ENCODE measurements at regions not wholly inside any gene's neighbourhood (a gene's known extent, or its start where the extent isn't known, plus 50 kb on each side); places are given as distances from the start of the nearest gene placed in this dataset.

DNA sequence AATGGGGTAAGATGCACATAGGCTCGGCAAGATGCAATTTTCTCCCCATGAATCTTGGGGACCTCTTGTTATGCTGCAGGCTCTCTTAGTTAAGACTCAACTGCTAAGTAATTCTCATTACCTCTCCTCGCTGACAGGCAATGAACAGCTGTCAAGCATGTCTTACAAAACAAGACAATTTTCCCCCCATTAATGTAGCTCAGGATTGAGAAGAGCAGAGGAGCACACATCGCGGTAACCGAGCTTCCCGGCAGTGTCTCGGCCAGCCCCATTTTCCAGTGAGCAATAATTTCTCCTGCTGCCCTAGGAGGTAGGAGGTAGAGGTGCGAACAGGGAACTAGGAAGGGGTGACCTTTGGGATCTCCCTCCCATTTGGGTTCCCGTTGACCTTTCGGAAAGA is 272.1 kb downstream of the HAPSTR1 start:
- DNase-seq (ENCODE audit: low spot score in 2 of 2) = no peak
- no peaks in the 10 kb centered on the region for H3K27me3 ChIP-seq
- no peak overlapping the region for H3K27ac ChIP-seq
- TF ChIP-seq POLR2AphosphoS5 (IDR thresholded peaks at IDR 0.05) = no peak
- TF ChIP-seq POLR2A (IDR thresholded peaks at IDR 0.05) = no peak
- TF ChIP-seq, protein P1, sequence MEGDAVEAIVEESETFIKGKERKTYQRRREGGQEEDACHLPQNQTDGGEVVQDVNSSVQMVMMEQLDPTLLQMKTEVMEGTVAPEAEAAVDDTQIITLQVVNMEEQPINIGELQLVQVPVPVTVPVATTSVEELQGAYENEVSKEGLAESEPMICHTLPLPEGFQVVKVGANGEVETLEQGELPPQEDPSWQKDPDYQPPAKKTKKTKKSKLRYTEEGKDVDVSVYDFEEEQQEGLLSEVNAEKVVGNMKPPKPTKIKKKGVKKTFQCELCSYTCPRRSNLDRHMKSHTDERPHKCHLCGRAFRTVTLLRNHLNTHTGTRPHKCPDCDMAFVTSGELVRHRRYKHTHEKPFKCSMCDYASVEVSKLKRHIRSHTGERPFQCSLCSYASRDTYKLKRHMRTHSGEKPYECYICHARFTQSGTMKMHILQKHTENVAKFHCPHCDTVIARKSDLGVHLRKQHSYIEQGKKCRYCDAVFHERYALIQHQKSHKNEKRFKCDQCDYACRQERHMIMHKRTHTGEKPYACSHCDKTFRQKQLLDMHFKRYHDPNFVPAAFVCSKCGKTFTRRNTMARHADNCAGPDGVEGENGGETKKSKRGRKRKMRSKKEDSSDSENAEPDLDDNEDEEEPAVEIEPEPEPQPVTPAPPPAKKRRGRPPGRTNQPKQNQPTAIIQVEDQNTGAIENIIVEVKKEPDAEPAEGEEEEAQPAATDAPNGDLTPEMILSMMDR (IDR thresholded peaks at IDR 0.05) = no peak
- H3K4me1 ChIP-seq = peaks cover 0 to 8% of the 10 kb centered on the region in 2 donors
- H3K4me3 ChIP-seq = no peak overlapping the region
- H3K36me3 ChIP-seq = no peaks in the 10 kb centered on the region
- intact Hi-C loops (cut with DNase I; ENCODE audit: low total_unique reads) = no loop called here
- no peaks in the 10 kb centered on the region for H3K9me3 ChIP-seq

DNA sequence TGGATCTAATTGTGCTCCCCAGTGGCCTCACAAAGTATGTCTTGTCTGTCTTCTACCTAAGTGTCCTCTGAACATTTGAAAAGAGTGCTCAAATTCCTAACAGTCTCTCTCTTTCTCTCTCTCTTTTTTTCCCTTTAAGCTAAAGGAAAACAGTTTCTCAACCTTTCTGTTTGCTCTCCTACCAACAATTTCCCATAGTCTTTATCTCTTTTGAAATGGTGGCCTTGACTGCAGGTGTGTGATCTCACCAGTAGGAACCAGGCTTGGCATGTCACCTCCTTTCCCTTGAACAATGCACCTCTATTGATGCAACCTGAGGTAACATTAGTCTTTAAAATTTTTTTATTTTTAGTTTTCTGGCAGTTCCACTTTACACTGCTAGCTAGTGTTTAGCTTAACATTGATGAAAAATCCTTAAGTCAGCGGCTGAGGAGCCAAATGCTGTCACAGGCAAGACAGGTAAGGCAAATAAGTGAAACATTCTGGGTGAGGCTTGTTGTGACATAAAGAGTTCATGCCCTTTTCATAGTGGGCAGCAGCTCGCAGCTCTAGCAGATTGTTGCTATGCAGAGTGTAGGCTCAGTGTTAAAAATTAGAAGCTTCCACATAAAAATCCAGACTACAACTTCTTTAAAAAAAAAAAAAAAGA is 273.4 kb downstream of the HAPSTR1 start:
- DNase-seq (ENCODE audit: low spot score in 2 of 2) = no peak
- Histone ChIP-seq H3K36me3 (no peaks in the 10 kb centered on the region), H3K4me1 (peaks cover 0 to 8% of the 10 kb centered on the region in 2 donors), H3K27ac (peak overlapping the region in 1 of 2 donors; percentile 56), H3K9me3 (no peaks in the 10 kb centered on the region), H3K4me3 (no peak overlapping the region), H3K27me3 (no peaks in the 10 kb centered on the region)
- intact Hi-C loops (cut with DNase I; ENCODE audit: low total_unique reads) = no loop called here
- TF ChIP-seq, protein P1 (IDR thresholded peaks at IDR 0.05) = no peak
- TF ChIP-seq POLR2AphosphoS5 (IDR thresholded peaks at IDR 0.05) = no peak
- no peak for TF ChIP-seq POLR2A (IDR thresholded peaks at IDR 0.05)

DNA sequence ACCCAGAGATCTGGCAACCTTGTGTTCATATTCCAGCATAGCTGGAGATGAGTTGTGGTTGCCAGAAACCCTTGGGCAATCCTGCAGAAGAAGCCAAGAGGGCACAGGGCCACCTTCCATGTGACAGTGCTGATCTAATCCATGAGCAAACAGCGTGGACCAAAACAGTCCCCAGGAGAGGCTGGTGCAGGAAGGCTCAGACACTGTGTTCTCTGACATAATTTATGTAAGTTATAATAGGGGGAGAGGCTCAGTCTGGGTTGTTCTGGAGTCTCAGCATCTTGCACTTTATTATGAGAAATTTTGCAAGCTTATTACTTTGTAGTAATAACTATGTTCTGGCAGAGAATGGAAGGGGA is 273.9 kb downstream of the HAPSTR1 start:
- no peaks in the 10 kb centered on the region for H3K27me3 ChIP-seq
- TF ChIP-seq, protein P1 (IDR thresholded peaks at IDR 0.05) = no peak
- peak; percentile 45 to 86 (median 58) for TF ChIP-seq POLR2AphosphoS5 (IDR thresholded peaks at IDR 0.05)
- no peak overlapping the region for H3K4me3 ChIP-seq
- peak overlapping the region in 1 of 2 donors; percentile 42 for H3K27ac ChIP-seq
- DNase-seq (ENCODE audit: low spot score in 2 of 2) = peak; percentile 84 to 90
- no peaks in the 10 kb centered on the region for H3K9me3 ChIP-seq
- peaks cover 0 to 8% of the 10 kb centered on the region in 2 donors for H3K4me1 ChIP-seq
- intact Hi-C loops (cut with DNase I; ENCODE audit: low total_unique reads) = no loop called here
- H3K36me3 ChIP-seq = no peaks in the 10 kb centered on the region

DNA sequence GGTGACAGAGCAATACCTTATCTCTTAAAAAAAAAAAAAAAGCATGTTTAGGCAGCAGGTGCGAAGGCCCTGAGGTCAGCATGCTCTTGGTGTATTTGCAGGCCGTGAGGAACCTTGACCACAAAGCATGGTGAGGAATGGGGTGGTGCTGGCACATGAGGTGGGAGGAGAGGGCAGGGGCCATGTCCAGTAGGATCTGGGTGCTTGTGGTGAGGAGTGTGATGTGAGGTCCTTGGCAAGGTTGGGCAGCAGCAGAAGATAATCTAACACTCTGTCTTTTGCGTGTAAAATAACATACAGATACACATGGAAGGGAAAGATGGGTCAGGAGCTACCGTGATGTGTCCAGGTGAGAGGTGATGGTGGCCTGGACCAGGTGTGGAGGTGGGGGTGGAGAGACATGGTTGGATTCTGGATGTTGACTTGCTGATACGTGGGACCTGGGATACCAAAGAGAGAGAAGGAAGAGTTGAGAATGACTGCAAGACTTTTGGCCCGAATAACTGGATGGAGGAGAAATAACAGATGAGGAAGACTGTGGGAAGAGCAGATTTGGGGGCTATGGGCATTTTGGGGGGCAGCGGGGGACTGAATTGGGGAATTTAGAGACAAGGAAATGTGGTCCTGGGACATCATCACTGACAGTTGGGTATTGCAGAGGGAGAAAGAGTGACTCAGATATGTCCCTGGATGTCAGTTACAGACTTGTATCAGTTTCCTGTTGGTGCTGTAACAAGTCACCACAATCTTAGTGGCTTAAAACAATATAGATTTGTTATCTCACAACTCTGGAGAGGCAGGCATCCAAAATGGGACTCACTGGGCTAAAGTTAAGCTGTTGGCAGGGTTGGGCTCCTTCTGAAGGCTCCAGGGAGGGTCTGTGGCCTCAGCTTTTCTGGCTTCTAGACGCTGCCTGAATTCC is 274.9 kb downstream of the HAPSTR1 start:
- Histone ChIP-seq H3K36me3 (no peaks in the 10 kb centered on the region), H3K4me3 (no peak overlapping the region), H3K9me3 (no peaks in the 10 kb centered on the region), H3K27ac (peak overlapping the region in 1 of 2 donors; percentile 42), H3K27me3 (no peaks in the 10 kb centered on the region), H3K4me1 (peaks cover 0 to 8% of the 10 kb centered on the region in 2 donors)
- intact Hi-C loops (cut with DNase I; ENCODE audit: low total_unique reads) = no loop called here
- no peak for DNase-seq (ENCODE audit: low spot score in 2 of 2)
- no peak for TF ChIP-seq POLR2A (IDR thresholded peaks at IDR 0.05)
- TF ChIP-seq POLR2AphosphoS5 (IDR thresholded peaks at IDR 0.05) = no peak
- TF ChIP-seq, protein P1 (IDR thresholded peaks at IDR 0.05) = no peak

DNA sequence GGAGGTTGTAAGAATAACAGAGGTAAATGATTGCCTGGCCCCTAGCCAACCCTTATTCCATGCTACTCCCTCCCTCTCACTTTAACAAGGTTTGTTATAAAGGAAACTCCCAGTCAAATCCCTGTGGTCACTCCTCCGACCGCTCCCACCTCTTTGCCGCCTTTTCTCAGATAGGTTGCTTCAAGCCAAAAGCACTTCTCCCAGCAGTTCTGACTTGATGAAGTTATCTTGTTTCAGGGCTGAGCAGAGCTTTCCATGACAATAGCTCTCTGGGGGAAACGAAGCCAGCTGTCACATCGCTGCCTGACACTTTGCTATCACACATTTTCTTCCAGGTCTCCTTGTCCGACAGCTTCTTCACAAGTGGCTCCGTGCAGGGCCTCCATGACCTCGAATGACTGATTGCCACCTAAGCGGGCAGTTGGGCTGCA is 278.6 kb downstream of the HAPSTR1 start:
- Histone ChIP-seq H3K27ac (no peak overlapping the region), H3K27me3 (no peaks in the 10 kb centered on the region), H3K36me3 (no peaks in the 10 kb centered on the region), H3K4me1 (peaks cover 0 to under 1% of the 10 kb centered on the region in 2 donors), H3K4me3 (no peak overlapping the region), H3K9me3 (no peaks in the 10 kb centered on the region)
- intact Hi-C loops (cut with DNase I; ENCODE audit: low total_unique reads) = no loop called here
- TF ChIP-seq POLR2A (IDR thresholded peaks at IDR 0.05) (no peak), POLR2AphosphoS5 (IDR thresholded peaks at IDR 0.05) (no peak)
- TF ChIP-seq, protein P1 (IDR thresholded peaks at IDR 0.05) = no peak
- DNase-seq (ENCODE audit: low spot score in 2 of 2) = no peak

All from breast epithelium (tissue), 4 donors.